ENCODE measurements at regions not wholly inside any gene's neighbourhood (a gene's known extent, or its start where the extent isn't known, plus 50 kb on each side); places are given as distances from the start of the nearest gene placed in this dataset.
A peak's percentile ranks its signal among the peaks of the same experiment; 100 is the strongest.
"Not testable (repeated sequence)": the region's sequence is repeated elsewhere in the genome, so short reads cannot be mapped to it uniquely, and the experiment has no call there.

DNA sequence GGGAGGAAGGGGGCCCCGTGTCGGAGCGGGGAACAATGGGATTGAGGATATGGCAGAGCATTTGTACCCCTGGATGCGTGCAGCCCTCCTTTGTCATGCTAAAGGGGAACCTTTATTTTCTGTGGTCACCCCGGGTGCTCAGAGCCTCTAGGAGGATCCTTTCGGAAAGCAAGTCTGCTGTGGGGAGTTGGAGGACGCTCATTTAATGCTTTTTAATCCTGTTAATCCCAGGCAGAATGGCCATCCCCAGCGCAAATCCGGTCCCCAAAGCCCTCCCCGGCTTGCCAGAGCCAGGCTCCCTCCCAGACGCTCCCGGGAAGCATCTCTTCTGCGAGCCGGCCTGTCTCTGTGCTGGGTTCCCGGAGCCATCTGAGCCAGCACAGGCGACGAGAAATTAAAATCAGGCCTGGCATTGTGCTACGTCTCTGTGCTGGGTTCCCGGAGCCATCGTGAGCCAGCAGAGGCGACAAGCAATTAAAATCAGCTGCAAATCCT lies 113.2 kb upstream of the PPP2R3B start:
- DNase-seq, result peak in 1 of 3 donors; percentile 7

- peak in 1 of 3 donors; percentile 5 for DNase-seq
These were observed 113.8 kb upstream of the PPP2R3B start for GRCh38 chrX:500481-501010.

DNA sequence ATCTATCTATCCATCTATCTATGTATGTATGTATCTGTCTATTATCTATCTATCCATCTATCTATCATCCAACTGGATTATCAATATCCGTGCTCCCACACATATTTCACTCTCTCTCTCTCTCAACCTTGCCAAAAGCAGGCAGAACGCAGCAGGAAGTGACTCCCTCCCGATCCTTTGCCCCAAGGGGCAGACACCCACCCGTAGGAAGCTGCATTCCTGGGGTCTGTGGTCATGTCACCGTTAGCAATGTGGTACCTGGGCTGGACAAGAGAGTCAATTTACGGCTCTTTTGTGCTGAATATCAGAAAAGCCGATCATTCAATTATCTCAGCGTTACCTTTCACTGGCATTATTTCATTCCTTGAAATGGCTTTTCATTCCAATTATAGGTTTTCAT lies 119.6 kb upstream of the PPP2R3B start:
- no peak for DNase-seq

- DNase-seq, result no peak
These were observed 121.5 kb upstream of the PPP2R3B start for GRCh38 chrX:508163-508562.

DNA sequence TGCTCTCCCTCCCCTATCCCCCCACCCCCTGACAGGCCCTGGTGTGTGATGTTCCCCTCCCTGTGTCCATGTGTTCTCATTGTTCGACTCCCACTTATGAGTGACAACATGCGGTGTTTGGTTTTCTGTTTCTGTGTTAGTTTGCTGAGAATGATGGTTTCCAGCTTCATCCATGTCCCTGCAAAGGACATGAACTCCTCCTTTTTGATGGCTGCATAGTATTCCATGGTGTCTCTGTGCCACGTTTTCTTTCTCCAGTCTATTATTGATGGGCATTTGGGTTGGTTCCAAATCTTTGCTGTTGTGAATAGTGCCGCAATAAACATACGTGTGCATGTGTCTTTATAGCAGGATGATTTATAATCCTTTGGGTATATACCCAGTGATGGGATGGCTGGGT lies 121.8 kb upstream of the SHOX start:
- not testable (repeated sequence) for DNase-seq

DNA sequence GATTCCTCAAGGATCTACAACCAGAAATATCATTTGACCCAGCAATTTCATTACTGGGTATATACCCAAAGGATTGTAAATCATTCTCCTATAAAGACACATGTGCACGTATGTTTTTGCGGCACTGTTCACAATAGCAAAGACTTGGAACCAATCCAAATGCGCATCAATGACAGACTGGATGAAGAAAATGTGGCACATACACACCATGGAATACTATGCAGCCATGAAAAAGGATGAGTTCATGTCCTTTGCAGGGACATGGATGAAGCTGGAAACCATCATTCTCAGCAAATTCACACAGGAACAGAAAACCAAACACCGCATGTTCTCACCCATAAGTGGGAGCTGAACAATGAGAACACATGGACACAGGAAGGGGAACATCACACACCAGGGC lies 119.5 kb upstream of the SHOX start:
- DNase-seq, result not testable (repeated sequence)

- DNase-seq, result no peak
These were observed 112.3 kb upstream of the SHOX start for GRCh38 chrX:518319-518718.

GRCh38 chrX:519741-520140 lies 110.8 kb upstream of the SHOX start:
- no peak for DNase-seq

GRCh38 chrX:522456-522855 lies 108.1 kb upstream of the SHOX start:
- no peak for DNase-seq

DNA sequence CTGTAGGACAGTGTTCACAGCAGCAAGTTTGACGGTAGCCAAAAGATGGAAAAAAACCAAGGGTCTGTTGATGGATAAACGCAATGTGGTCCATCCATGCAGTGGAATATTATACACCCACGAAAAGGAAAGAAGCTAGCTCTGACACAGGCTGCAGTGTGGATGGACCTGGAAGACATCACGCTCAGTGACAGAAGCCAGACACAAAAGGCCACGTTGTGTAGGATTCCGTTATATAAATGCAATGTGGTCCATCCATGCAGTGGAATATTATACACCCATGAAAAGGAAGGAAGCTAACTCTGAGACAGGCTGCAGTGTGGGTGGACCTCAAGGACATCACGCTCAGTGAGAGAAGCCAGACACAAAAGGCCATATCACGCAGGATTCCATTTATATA lies 105.5 kb upstream of the SHOX start:
- DNase-seq, result no peak

GRCh38 chrX:526295-527224 lies 104.0 kb upstream of the SHOX start:
- DNase-seq, result no peak

DNA sequence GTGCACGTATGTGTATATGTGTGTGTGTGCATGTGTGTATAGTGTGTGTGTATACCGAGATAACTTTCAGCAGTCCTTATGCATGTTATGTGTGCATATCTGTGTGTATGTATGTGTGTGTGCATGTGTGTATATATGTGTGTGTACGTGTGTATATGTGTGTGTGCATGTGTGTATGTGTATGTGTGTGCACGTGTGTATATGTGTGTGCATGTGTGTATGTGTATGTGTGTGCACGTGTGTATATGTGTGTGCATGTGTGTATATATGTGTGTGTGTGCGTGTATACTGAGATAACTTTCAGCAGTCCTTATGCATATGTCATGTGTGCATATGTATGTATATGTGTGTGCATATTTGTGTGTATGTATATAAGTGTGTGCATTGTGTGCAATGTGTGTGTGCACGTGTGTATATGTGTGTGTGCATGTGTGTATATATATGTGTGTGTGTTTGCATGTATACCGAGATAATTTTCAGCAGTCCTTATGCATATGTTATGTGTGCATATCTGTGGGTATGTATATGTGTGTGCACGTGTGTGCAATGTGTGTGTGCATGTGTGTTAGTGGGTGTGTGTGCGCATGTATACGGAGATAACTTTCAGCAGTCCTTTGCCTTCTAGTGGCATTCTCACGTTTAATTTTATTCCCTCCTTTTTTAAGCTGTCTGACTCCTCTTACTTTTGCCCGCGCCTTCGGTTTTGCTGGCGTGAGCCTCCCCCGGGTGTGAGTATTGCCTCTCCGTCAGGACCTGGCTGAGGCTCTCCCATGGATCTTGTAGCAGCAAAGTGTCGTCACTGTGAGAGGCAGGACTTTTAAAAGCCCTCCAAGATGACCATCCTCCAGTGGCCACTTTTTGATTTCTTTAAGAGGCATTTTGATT lies 99.6 kb upstream of the SHOX start:
- no peak for DNase-seq

GRCh38 chrX:531611-531936 lies 99.0 kb upstream of the SHOX start:
- no peak for DNase-seq

DNA sequence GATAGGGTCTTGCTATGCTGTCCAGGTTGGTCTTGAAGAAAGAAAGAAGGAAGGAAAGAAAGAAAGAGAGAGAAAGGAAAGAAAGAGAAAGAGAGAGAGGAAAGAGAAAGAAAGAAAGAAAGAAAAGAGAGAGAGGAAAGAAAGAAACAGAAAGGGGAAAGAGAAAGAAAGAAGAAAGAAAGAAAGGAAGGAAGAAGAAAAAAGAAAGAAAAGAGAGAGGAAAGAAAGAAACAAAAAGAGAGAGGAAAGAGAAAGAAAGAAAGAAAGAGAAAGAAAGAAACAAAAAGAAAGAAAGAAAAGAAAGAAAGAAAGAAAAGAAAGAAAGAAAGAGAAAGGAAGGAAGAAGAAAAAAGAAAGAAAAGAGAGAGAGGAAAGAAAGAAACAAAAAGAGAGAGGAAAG lies 95.8 kb upstream of the SHOX start:
- no peak for DNase-seq

DNA sequence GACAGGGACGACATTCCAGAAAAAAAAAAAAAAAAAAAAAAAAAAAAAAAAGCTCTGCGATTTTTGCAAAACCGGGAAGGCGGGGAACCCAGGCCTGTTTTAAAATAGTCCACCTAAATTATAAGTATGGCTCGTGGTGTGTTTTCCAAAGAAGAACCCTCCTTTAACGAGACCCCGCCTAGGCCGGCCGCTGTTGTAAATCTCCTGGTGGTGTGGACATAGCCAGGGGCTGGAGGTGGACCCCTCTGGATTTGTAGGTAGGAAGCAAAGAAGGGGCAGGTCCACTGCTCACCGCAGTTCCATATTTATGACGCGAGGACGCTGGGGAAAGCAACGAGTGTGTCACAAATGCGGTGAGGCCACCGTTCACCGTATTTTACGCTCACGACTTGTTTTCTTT lies 94.0 kb upstream of the SHOX start:
- no peak for DNase-seq

DNA sequence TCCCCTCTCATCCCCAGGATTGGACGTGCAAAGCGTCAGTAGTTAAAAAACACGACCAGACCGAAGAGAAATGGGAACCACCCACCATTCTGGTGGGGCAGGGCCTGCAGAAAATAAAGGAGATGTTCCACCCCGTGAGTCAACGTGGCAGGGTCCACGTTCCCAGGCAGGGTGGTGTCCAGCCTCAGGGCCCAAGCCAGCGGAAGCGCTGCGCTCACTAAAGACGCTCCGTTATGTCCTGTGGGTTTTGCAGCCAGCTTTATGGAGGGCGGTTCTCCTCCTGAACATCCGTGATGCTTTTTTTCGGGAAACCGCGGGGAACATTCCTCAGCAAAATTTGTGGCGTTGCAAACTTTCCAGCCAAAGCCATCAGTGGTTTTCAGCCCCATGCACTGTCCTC lies 93.4 kb upstream of the SHOX start:
- no peak for DNase-seq

GRCh38 chrX:538311-538710 lies 92.3 kb upstream of the SHOX start:
- no peak for DNase-seq

DNA sequence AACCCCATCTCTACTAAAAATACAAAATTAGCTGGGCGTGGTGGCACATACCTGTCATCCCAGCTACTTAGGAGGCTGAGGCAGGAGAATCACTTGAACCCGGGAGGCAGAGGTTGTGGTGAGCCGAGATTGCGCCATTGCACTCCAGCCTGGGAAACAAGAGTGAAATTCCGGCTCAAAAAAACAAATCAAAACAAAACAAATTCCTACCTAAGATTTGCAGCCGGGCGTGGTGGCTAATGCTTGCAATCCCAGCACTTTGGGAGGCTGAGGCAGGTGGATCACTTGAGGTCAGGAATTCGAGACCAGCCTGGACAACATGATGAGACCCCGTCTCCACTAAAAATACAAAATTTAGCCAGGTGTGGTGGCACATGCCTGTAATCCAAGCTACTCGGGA lies 89.6 kb upstream of the SHOX start:
- not testable (repeated sequence) for DNase-seq

DNA sequence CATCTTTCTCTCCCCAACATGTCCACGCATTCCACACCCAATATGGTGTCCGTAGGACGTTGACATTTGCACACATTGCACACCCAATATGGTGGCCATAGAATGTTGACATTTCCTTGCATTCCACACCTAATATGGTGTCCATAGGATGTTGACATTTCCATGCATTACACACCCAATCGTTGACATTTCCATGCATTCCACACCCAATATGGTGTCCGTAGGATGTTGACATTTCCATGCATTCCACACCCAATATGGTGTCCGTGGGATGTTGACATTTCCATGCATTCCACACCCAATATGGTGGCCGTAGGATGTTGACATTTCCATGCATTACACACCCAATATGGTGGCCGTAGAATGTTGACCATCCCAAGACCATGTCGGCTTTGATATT lies 88.4 kb upstream of the SHOX start:
- DNase-seq, result no peak

- peak; percentile 2 to 14 (median 4) for DNase-seq
These were observed 85.1 kb upstream of the SHOX start for GRCh38 chrX:545452-545885.

GRCh38 chrX:550514-550913 lies 80.1 kb upstream of the SHOX start:
- no peak for DNase-seq

DNA sequence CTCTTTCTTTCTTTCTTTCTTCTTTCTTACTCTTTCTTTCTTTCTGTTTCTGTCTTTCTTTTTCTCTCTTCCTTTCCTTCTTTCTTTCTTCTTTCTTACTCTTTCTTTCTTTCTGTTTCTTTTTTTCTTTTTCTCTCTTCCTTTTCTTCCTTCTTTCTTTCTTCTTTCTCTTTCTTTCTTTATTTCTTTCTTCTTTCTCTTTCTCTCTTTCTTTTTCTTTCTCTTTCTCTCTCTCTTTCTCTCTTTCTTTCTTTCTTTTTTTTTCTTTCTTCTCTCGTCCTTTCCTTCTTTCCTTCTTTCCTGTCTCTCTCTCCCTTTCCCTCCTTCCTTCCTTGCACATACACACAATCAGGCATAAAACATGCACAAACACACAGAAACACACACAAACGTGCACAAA lies 79.3 kb upstream of the SHOX start:
- DNase-seq, result no peak

- DNase-seq, result no peak
These were observed 78.1 kb upstream of the SHOX start for GRCh38 chrX:552496-552895.

All from muscle of back (tissue), 3 donors.